Keratinocyte (primary cell): ENCODE measurements at regions not wholly inside any gene's neighbourhood (a gene's known extent, or its start where the extent isn't known, plus 50 kb on each side); places are given as distances from the start of the nearest gene placed in this dataset.

Experiments used
- DNase-seq: peaks from one replicate; pipeline ENCODE4 v3.0.0-alpha.2; 2011; ENCODE audit warnings: low read depth, missing footprints, low spot score
- FAIRE-seq: peaks from 2 replicates; lab custom pipeline; 2011; peaks lifted over from hg19 to GRCh38; lab: Jason Lieb, UNC
- H2AFZ ChIP-seq: 2 replicates; pipeline ENCODE4 v1.6.0; 2012; ENCODE audit warnings: low read length, control low read depth, inconsistent platforms; ENCODE audit not compliant: control insufficient read depth
- H3K27ac ChIP-seq: 2 replicates; pipeline ENCODE4 v1.5.1; 2011; ENCODE audit warnings: low read length; ENCODE audit not compliant: control insufficient read depth, insufficient read depth
- H3K27me3 ChIP-seq: 3 replicates; pipeline ENCODE4 v1.6.0; 2011; ENCODE audit warnings: low read length; ENCODE audit not compliant: control insufficient read depth, insufficient read depth; ENCODE audit errors: extremely low read depth
- H3K36me3 ChIP-seq, 2 experiments: 2 replicates in 1 of 2; 3 replicates in 1 of 2; pipeline ENCODE4 v1.5.1; 2011; ENCODE audit warnings: low read length in 2 of 2, mild to moderate bottlenecking in 1 of 2; ENCODE audit not compliant: control insufficient read depth in 2 of 2, insufficient read depth in 2 of 2; ENCODE audit errors: extremely low read depth in 1 of 2
- H3K4me1 ChIP-seq: 3 replicates; pipeline ENCODE4 v1.5.1; 2011; ENCODE audit warnings: low read length; ENCODE audit not compliant: control insufficient read depth, insufficient read depth; ENCODE audit errors: extremely low read depth
- H3K4me2 ChIP-seq: 3 replicates; pipeline ENCODE4 v1.6.0; 2011; ENCODE audit warnings: low read depth, low read length; ENCODE audit not compliant: control insufficient read depth, insufficient read depth; ENCODE audit errors: extremely low read depth
- H3K4me3 ChIP-seq, 3 experiments: fragments of 200-600 bp in 1 of 3; sonication (generic) in 1 of 3; 2 replicates in 2 of 3; 3 replicates in 1 of 3; pipeline ENCODE4 v1.5.1; 2011 to 2016; ENCODE audit warnings: low read length in 3 of 3, mild to moderate bottlenecking in 3 of 3, control low read depth in 2 of 3, inconsistent platforms in 1 of 3, low read depth in 1 of 3, mixed read lengths in 1 of 3, mixed run types in 1 of 3, moderate library complexity in 1 of 3; ENCODE audit not compliant: control insufficient read depth in 2 of 3, insufficient read depth in 2 of 3; ENCODE audit errors: extremely low read depth in 1 of 3
- H3K79me2 ChIP-seq: 2 replicates; pipeline ENCODE4 v1.6.0; 2012; ENCODE audit warnings: low read length; ENCODE audit not compliant: control insufficient read depth, insufficient read depth
- H3K9ac ChIP-seq: 3 replicates; pipeline ENCODE4 v1.6.0; 2011; ENCODE audit warnings: low read length; ENCODE audit not compliant: control insufficient read depth, insufficient read depth; ENCODE audit errors: extremely low read depth
- H3K9me1 ChIP-seq: 3 replicates; pipeline ENCODE4 v1.6.0; 2011; ENCODE audit warnings: low read length; ENCODE audit not compliant: control insufficient read depth, insufficient read depth; ENCODE audit errors: extremely low read depth
- H3K9me3 ChIP-seq: 2 replicates; pipeline ENCODE4 v1.5.1; 2012; ENCODE audit warnings: low read depth, low read length; ENCODE audit not compliant: control insufficient read depth
- H4K20me1 ChIP-seq: 3 replicates; pipeline ENCODE4 v1.6.0; 2011; ENCODE audit warnings: low read length; ENCODE audit not compliant: control insufficient read depth, insufficient read depth; ENCODE audit errors: extremely low read depth
- CTCF ChIP-seq, 3 experiments: IDR thresholded peaks in 1 of 3; conservative IDR thresholded peaks in 1 of 3; optimal IDR thresholded peaks in 1 of 3; 2 replicates in 2 of 3; 3 replicates in 1 of 3; pipeline versions ENCODE3 to v1.5.1; 2011; ENCODE audit warnings: low read length in 3 of 3, mild to moderate bottlenecking in 3 of 3, moderate library complexity in 2 of 3, control low read depth in 1 of 3, inconsistent platforms in 1 of 3; ENCODE audit not compliant: insufficient read depth in 2 of 3; ENCODE audit errors: extremely low read depth in 1 of 3
- EZH2 ChIP-seq: IDR thresholded peaks from one replicate; pipeline ENCODE4 v1.6.1; 2012; ENCODE audit warnings: inconsistent platforms, mild to moderate bottlenecking, low read length, moderate library complexity
- dilution Hi-C: fragments of 300-500 bp; cut with MboI; formaldehyde crosslinking; loops from one replicate; pipeline ENCODE4 v1.7.0; 2020; ENCODE audit warnings: low sequenced_read_pairs; ENCODE audit not compliant: extremely low pct_ligation_motif_present

- no peaks in the 10 kb centered on the region for H3K27me3 ChIP-seq
- H2AFZ ChIP-seq, result no peak overlapping the region
- H3K9me3 ChIP-seq, result no peaks in the 10 kb centered on the region
- no peaks in the 10 kb centered on the region for H3K9me1 ChIP-seq
- DNase-seq (no peak), FAIRE-seq (no peak)
- no peaks in the 10 kb centered on the region for H4K20me1 ChIP-seq
- peak overlapping the region; percentile 85 for H3K9ac ChIP-seq
- H3K4me1 ChIP-seq, result peaks cover 33% of the 10 kb centered on the region
- H3K4me3 ChIP-seq, result no peak overlapping the region
- H3K79me2 ChIP-seq, result no peaks in the 10 kb centered on the region
- TF ChIP-seq CTCF (optimal IDR thresholded peaks at IDR 0.05 in 1 of 3, IDR thresholded peaks at IDR 0.05 in 1 of 3, conservative IDR thresholded peaks at IDR 0.05 in 1 of 3; ENCODE audit: extremely low read depth in 1 of 3, insufficient read depth in 2 of 3, low read length in 3 of 3) (no peak), EZH2 (no peak)
- H3K36me3 ChIP-seq, result no peaks in the 10 kb centered on the region
- dilution Hi-C loops, result no loop called here
- H3K4me2 ChIP-seq, result no peak overlapping the region
- peak overlapping the region; percentile 88 for H3K27ac ChIP-seq
Observed at GRCh38 chr15:31433091-31433490, 106.5 kb downstream of the KLF13 start.

GRCh38 chr15:31433574-31433973 lies 106.9 kb downstream of the KLF13 start:
- Histone ChIP-seq H3K27me3 (no peaks in the 10 kb centered on the region), H3K9me3 (no peaks in the 10 kb centered on the region), H3K9ac (peak overlapping the region; percentile 85), H3K27ac (peak overlapping the region; percentile 88), H3K4me1 (peaks cover 33% of the 10 kb centered on the region), H4K20me1 (no peaks in the 10 kb centered on the region), H2AFZ (no peak overlapping the region), H3K36me3 (no peaks in the 10 kb centered on the region), H3K79me2 (no peaks in the 10 kb centered on the region), H3K4me2 (no peak overlapping the region), H3K9me1 (no peaks in the 10 kb centered on the region), H3K4me3 (no peak overlapping the region)
- dilution Hi-C loops, result no loop called here
- TF ChIP-seq CTCF (optimal IDR thresholded peaks at IDR 0.05 in 1 of 3, IDR thresholded peaks at IDR 0.05 in 1 of 3, conservative IDR thresholded peaks at IDR 0.05 in 1 of 3; ENCODE audit: extremely low read depth in 1 of 3, insufficient read depth in 2 of 3, low read length in 3 of 3), result no peak
- TF ChIP-seq EZH2, result no peak
- peak; percentile 29 for FAIRE-seq
- DNase-seq, result no peak
